DMS153 treated with DMSO at 0.1 percent for 48 hours (cell line): ENCODE measurements at regions not wholly inside any gene's neighbourhood (a gene's known extent, or its start where the extent isn't known, plus 50 kb on each side); places are given as distances from the start of the nearest gene placed in this dataset.
"Not testable (repeated sequence)": the region's sequence is repeated elsewhere in the genome, so short reads cannot be mapped to it uniquely, and the experiment has no call there.

Experiments
- DNase-seq: peaks from one replicate; lab custom pipeline; 2025; ENCODE audit not compliant: unreplicated experiment; lab: John Stamatoyannopoulos, UW

DNA sequence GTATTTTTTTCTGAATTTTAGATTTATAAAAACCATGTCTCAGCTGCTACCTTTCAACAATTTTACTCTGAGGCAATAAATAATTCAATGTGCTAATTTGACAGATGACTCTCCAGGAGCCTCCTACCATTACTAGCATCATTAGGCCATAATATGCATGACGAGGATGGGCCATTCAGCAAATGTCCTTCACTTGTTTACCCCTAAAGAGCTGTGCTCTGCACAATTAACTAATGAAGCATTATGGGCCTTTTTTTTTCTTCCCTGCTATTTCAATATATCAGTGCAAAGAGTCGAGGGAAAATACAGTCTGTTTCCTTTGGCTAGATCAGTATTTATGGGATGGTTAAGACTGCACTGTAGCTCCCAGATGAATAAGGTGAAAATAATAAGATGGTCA, 627.2 kb downstream of the ISL1 start:
- no peak for DNase-seq

DNA sequence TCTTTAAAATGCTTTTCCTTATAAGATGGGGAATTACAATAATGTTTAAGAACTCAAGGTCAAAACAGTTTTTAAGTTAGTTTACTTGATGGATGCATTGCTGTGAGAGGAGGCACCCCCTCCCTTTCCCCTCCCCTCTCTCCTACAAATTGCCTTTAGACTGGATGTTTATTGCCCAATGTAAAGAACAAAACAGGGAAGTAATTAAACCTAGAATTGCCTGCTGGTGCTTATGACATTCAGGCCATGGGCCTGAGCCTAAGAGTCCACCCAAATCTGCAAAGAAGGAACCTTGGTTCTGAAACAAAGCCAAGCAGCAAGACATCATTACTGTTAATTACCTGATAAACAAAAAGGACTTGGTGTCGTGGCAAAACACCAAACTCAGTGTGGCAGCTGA, 630.3 kb downstream of the ISL1 start:
- peak; percentile 60 for DNase-seq

DNA sequence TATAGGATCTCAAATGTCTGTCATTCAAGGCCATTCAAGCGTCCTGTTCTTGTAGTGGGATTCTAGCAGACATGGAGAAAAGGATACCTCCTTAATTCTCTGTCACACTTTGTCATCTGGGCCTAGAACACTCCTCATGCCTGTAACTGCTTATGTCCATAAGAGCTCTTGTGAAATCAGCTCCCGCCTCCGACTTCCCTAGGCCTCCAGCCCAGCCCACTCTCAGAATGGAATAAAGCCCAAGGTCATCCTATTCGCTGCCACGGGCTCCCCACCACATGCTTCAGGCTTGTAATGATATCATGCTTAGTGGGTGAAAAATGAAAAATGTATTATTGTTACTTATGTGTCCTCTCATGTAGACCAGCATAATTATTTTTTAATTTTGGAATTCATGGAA, 632.5 kb downstream of the ISL1 start:
- DNase-seq, result no peak

DNA sequence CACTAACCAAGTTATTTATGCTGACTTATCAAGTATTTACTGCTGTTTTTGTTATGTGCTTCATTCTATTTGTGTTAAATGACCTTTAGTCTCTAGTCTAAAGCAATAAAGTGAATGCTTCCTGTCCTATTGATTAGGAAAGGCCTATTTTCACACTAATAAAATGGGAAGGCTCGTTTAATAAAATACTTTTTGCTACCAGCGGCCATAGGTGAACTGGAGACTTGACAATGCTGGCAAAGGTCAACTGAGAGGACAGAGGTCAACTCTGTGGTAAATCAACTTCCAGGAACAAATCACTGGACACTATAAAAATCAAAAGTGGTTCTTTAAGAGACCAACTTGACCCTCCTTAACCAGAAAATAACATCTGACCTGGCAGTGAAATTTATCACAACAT, 634.3 kb downstream of the ISL1 start:
- DNase-seq, result no peak

DNA sequence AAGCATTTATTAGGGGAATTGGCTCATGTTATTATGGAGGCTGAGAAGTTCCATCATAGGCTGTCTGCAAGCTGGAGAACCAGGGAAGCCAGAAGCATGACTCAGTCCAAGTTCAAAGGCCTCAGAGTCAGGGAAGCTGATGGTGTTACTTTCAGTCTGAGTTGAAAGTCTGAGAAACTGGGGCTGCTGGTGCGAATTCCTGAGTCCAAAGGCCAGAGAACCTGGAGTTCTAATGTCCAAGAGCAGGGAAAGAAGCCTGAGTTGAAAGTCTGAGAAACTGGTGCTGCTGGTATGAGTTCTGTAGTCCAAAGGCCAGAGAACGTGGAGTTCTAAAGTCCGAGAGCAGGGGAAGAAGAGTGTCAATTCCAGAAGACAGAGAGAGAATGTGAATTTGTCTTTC, 641.1 kb downstream of the ISL1 start:
- no peak for DNase-seq

DNA sequence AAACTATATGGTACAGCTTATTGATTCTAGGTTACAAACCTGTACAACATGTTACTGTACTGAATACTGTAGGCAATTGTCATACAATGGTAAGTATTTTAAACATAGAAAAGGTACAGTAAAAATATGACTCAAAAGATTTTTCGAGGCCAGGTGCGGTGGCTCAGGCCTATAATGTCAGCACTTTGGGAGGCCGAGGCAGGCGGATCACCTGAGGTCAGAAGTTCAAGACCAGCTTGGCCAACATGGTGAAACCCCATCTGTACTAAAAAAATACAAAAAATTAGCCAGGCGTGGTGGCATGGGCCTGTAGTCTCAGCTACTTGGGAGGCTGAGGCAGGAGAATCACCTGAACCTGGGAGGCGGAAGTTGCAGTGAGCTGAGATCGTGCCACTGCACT, 646.6 kb downstream of the ISL1 start:
- not testable (repeated sequence) for DNase-seq

DNA sequence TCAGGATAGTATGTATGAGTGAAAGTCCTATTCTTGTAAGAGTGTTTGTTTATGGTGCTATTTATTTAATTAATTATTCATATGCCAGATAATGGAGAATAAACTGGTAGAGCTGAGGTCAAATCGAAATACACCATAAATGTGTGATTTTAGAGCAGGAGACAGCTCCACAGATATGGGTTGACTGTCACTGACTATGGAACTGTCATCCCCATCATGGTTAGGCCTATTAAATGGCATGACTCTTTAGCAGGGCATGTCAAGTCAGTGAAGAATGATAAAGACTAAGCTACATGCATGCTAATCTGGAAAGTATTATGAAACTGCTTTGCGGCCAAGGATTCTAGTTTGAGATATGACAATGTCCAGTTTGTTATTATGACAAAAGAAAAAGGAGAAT, 658.6 kb downstream of the ISL1 start:
- DNase-seq, result no peak

DNA sequence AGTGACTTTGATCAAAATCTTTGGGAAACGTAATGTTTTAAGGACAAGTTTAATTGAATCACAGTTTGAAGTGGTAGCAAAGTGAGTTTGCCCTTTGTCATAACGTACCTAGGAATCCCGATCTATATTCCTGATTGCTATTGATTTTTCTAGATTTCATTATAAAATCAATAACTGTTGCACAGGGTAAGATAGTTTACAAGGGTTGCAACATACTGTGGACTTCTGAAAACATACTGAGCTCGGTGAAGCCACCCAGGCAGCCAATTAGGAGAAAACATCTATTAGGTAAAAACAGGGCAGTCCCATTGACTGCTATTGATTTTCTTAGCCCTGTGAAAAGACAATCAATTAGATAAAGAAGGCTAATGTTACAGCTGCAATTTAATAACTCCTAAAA, 659.9 kb downstream of the ISL1 start:
- no peak for DNase-seq

DNA sequence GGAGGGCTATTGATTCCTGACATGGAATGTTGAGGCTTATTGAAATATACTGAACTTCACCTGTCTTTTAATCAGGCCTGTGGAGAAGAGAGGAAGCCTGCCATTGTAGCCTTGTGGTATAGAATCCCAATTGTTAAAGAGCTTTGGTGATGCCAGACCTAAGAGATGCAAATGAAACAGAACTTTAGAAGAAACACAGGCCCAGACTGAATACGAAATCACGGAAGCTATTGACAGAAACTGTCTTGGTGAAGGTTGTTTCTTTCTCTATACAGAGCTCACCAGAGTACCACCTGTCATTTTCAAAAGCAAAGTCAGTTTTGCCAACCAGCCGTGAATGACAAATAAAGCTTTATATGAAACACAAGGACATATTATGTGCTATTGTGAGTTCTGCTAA, 660.3 kb downstream of the ISL1 start:
- peak; percentile 57 for DNase-seq

DNA sequence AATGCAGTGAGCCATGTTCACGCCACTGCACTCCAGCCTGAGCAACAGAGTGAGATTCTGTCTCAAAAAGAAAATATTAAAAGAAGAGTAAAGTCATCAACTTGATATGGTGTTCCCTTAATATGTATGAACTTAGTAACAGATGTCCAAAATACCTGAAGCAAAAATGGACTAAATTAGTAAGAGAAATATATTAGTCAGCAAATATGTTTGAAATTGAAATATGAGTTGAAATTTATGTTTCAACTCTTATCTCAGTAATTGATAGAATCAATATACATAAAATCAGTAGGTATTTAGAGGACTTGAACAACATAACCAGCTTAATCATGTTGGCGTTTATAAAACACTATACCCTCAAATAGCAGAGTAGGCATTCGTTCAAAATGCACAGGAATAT, 668.5 kb downstream of the ISL1 start:
- no peak for DNase-seq

DNA sequence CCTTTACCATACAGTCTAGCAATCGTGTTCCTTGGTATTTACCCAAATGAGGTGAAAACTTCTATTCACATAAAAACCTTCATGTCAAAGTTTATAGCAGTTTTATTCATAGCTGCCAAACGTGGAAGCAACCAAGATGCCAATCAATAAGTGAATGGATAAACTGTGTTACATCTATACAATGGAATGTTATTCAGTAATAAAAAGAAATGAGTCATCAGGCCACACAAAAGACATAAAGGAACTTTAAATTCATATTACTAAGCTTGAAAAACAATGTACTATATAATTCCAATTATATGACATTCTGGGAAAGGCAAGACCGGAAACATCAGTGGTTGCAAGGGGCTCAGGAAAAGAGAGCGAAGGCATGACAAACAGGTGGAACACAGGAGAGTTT, 679.9 kb downstream of the ISL1 start:
- DNase-seq, result no peak

DNA sequence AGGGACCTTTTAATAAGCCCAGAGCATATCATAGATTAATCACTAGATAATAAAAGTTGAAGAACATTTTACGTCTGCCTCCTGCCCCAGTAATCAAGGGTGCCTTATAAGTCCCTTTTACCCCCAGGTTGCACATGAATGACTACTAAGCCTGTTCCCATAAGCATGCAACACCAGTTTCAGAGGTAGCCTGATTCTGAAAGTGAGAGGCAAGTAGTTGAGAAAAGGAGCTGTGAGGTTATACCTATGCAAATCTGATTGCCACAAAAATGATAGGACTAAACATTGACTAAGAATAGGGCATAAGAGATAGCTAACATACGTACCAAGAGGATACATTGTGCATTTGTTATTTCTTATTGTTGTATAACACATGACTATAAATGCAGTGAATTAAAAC, 681.9 kb downstream of the ISL1 start:
- no peak for DNase-seq

DNA sequence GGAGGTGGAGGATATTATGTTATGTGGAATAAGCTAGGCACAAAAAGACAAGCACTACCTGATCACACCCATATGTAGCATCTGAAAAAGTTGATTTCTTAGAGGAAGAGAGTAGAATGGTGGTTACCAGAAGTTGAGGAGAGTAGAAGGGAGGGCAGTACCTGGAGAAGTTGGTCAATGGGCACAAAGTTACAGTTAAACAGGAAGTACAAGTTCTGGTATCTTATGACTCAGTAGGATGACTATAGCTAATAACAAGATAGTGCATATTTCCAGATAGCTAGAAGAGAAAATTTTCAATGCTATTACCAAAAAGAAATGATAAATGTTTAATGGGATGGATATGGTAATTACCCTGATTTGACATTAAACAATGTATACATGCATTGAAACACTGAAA, 686.7 kb downstream of the ISL1 start:
- DNase-seq, result no peak

DNA sequence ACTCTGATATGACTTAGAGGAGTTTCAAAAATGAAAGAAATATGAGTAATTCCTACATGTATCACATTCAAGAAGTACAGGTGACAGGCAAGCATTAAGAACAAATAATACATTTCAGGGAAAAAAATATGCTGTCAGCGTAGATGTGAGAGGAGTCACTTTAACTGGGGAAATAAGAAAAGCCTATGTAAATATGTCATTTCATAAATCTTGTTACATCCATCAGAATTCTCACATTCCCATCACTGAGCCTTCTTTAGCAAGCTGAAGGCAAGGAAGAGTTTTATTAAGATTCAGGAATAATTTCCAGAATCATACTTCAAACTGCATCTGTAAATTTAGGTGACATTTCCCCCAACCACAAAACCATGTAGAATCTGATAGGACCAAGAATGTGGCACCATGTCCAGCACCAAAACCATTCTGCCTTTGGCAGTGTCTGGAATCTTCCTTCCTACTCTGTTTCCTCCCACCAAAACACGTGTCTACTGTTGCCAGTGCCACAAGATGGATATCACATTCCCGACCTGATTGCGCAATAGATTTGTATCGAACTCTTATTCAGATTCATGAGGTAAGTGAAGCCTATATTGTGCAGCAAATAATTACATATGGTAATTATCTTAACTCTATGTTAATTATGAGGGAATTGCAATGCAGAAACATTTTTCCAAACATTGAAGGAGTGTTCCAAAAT, 690.9 kb downstream of the ISL1 start:
- DNase-seq, result no peak

DNA sequence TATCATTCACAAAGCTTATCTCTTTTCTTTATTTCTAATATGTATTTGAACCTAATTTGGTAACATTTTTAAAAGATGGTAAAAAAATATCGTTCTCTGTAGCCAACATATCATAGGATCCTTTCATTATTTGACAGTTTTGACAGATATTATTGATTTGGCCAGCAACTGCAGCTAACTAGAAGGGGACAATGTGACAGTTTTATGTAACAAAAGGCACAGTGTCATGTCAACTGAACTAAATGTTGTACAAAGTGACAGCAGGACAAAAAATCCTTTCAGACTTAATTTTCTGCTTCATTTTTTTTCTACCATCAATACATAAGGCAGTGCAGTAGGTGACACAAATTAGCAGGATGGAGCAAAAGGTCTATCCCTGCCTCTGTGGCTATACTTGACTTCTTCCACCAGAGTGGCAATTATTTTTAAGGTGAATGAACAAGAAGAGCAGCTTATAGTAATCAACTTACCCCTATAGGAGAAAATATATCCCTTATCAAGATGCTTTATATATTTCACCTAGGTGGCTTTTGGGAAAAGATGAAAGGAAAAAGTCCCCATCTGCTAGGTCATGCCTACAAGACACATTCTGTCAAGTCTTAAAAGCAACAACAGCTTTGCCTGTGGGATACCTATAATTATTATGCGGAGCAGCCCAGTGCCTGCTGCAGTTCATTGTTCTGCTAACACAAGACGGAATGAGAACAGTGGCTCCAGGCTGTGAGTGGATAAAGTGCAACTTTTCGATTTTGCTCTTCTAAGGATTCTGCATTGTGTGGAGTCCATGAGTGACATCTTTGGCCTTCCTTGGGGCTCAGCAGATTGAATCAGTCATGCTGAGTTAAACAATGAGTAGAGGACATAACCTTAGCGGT, 694.9 kb downstream of the ISL1 start:
- no peak for DNase-seq

DNA sequence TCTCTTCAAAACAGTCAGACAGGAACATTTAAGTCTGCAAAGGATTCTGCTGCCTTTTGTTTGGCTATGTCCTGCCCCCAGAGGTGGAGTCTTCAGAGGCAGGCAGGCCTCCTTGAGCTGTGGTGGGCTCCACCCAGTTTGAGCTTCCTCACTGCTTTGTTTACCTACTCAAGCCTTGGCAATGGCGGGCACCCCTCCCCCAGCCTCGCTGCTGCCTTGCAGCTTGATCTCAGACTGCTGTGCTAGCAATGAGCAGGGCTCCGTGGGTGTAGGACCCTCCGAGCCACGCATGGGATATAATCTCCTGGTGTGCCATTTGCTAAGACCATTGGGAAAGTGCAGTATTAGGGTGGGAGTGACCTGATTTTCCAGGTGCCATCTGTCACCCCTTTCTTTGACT, 685.4 kb upstream of the ITGA1 start:
- DNase-seq, result not testable (repeated sequence)

DNA sequence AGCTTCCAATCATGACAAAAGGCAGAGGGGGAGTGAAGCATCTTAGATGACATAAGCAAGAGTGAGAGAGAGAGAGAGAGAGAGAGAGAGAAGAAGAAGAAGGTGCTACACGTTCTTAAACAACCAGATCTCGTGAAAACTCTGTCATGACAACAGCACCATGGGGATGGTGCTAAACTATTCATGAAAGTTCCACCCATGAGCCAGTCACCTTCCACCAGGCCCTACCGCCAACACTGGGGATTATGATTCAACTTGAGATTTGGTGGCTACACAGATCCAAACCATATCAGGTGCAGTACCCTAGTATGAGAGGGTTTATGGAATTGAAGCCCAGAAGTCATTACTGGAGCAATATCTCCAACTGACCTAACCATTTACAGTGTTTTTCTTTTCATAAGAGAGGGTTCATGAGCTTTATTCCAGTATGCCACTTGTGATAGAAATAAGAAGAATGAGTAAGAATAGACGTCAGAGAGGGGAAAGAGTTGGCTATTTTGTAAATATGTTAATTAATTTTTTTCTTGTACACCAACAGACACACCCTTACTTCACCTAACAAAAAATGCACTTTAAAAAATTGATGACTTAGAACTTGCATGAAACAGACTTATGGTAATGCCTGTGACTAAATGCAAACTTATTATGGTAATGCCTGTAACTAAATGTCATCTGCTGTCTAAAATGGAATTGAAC, 680.4 kb upstream of the ITGA1 start:
- no peak for DNase-seq

DNA sequence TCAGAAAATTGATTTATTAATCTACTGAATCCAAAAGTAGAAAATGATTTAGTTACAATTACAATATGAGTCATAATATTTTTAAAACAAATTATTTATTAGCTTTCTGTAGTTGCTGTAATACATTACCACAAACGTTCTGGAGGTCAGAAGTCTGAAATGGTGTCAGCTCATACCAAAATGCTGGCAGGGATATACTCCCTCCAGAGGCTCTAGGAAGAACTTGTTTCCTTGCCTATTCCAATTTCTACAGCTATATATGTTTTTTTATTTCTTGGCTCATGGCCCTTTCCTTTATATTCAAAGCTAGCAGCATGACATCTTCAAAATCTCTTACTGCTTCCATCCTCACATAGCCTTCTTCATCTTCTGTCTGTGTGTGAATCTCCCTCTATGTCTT, 667.9 kb upstream of the ITGA1 start:
- DNase-seq, result no peak

DNA sequence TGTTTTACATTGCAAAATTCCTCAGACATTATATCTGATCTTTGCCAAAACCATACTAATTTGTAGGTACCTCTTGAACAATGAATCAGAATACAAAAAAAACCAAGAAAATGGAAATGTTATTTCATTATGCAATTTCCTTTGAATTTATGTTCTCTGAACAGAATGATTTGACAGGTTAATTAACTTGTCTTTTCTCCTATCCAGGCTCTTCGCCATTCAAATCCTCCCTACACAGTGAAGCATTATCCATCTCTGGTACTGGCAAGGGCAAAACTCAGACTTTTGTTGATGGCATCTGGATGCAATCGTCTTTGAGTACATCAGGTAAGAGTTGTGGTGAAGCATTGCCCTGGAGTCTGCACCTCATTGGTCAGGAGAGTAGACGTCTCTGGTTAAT, 655.7 kb upstream of the ITGA1 start:
- no peak for DNase-seq

DNA sequence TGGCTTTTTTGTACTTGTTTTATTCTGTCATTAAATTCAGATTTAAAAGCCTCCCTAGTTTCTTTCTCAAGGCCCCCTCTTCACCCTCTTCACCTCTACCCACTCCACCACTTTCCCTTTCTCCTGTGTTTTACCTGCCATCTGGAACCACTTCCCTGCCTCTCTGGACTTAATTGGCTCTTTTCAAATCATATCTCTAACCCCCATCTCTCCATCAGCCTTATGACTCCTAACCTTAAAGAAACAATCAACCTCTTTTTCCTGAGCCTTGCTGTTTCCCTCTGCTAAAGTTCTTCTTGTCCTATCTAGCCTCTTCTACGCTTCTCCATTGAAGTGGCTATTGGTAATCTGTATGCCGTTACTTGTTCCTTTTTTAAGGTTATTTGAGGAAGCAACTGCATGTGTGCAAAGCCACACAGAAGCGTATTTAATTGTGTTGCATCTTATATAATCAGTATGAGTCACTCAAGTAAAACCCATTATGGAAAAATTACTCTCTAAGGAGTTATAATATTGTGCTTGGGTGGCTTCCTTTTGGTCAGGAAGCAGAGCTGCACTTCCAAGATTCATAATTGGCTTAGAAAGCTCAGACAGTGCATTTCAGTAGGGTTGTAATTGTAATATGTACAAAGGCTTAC, 653.6 kb upstream of the ITGA1 start:
- peak; percentile 27 for DNase-seq

DNA sequence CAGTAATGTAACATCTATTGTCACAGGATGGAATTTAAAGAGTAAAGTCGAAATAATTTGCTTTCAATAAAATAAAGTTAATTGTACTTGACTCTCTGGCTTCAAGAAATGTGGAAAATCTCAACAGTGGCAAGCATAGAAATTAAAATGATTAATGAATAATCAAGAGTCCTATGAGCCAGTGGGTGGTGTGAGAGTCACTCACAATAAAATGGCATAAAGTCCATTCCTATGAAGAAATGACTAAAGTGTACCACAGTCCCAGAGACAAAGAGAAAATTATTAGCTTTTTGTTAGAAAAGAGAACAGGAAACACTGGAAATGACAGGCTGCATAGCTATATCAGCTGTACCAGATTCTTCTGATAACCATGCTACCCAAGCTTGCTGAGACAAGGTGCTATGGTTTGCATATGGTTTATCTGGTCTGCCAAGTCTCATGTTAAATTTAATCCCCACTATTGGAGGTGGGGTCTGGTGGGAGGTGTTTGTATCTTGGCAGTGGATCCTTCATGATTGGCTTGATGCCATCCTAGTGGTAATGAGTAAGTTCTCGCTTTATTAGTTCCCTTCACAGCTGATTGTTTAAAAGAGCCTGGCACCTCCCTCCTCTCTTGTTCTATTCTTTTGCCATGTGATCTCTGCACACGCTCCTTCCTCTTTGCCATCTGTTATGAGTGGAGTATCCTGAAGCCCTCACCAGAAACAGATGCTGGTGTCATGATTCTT, 647.7 kb upstream of the ITGA1 start:
- DNase-seq, result no peak
